ENCODE measurements at regions not wholly inside any gene's neighbourhood (a gene's known extent, or its start where the extent isn't known, plus 50 kb on each side); places are given as distances from the start of the nearest gene placed in this dataset.
"Not testable (repeated sequence)": the region's sequence is repeated elsewhere in the genome, so short reads cannot be mapped to it uniquely, and the experiment has no call there.

DNA sequence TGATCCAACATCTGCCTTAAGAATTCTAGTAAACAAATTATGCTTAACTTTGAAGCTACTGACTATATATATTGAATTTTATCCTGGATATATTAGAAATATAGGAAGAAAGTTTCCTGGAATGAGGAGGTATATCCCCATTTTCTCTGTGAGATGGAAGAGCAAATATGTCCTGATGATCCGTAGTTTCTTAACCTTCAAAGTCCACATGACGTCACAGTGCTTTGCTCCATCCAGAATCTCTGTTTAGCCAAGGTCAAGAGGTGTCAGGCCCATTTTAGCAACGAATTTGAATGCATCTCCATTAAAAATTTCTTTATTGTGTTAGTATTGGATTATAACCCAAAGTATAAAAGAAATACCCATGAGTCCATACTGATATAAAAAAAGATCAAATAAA, 162.5 kb downstream of the PRL start:
- Mint-ChIP-seq H3K36me3 (peaks cover 18% of the 10 kb centered on the region), H3K27ac (no peak overlapping the region), H3K9me3 (no peaks in the 10 kb centered on the region), H3K4me1 (ENCODE audit: unreplicated experiment) (no peaks in the 10 kb centered on the region), H3K27me3 (no peaks in the 10 kb centered on the region), H3K4me3 (no peak overlapping the region)
- no peak for DNase-seq (ENCODE audit: extremely low spot score, unreplicated experiment)
- no peak for TF ChIP-seq CTCF (conservative IDR thresholded peaks at IDR 0.05)

DNA sequence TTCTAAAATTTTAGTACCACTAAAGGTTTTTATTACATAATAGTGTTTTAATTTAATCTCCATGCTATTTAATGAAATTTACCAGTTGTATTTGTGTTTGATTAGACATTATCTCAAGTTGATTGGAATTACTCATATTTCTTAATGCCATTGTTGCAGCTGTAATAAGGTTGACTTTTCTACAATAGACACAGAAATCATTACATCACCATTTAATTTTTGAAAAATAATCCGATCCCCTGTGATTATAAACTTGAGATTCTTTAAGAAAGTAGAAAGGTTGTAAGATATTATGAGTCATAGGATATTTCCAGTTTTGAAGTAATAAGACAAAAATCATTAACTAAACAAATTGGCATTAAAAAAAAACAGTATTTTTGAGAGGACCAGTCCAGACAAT, 161.4 kb downstream of the PRL start:
- Mint-ChIP-seq H3K27me3 (no peaks in the 10 kb centered on the region), H3K36me3 (peaks cover 18% of the 10 kb centered on the region), H3K9me3 (no peaks in the 10 kb centered on the region), H3K4me3 (no peak overlapping the region), H3K27ac (no peak overlapping the region), H3K4me1 (ENCODE audit: unreplicated experiment) (peaks cover 3% of the 10 kb centered on the region)
- no peak for DNase-seq (ENCODE audit: extremely low spot score, unreplicated experiment)
- TF ChIP-seq CTCF (conservative IDR thresholded peaks at IDR 0.05): no peak

DNA sequence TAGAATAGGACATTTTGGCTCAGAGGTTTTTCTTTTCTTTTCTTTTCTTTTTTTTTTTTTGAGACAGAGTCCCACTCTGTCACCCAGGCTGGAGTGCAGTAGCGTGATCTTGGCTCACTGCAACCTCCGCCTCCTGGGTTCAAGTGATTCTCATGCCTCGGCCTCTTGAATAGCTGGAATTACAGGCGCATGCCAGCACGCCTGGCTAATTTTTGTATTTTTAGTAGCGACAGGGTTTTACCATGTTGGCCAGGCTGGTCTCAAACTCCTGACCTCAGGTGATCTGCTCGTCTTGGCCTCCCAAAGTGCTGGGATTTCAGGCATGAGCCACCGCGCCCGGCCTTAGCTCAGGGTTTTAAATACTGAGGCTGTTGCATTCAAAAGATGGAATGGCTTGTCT, 156.1 kb downstream of the PRL start:
- not testable (repeated sequence) for DNase-seq (ENCODE audit: extremely low spot score, unreplicated experiment); H3K27me3 Mint-ChIP-seq; H3K36me3 Mint-ChIP-seq; H3K27ac Mint-ChIP-seq; H3K9me3 Mint-ChIP-seq; H3K4me3 Mint-ChIP-seq
- peaks cover 23% of the 10 kb centered on the region for H3K4me1 Mint-ChIP-seq (ENCODE audit: unreplicated experiment)

DNA sequence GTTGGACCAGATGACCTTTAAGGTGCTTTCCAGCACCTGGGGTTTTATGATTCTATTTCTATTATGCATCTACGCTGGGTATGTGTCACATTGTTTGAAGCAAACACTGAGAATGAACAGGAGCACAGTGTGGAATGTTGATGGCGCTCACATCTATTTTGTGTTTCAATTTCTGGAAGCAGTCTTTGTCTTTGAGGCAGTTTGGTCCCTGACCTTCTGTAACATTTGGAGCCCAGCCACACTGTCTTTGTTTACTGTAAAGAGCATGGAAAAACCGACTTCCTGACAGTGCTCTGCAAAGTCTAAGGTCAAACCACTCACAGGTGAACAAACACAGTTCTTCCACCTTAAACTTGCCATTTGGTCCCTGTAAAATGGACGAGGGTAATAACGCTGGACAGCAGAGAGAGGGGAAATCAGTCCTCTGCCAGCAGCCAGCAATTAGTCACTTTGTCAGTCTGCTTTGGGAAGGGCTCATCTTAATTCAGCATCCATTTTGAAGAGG, 155.5 kb downstream of the PRL start:
- H3K27ac Mint-ChIP-seq: no peak overlapping the region
- H3K4me3 Mint-ChIP-seq: no peak overlapping the region
- peaks cover 5% of the 10 kb centered on the region for H3K9me3 Mint-ChIP-seq
- no peak for TF ChIP-seq CTCF (conservative IDR thresholded peaks at IDR 0.05)
- peaks cover 29% of the 10 kb centered on the region for H3K4me1 Mint-ChIP-seq (ENCODE audit: unreplicated experiment)
- H3K27me3 Mint-ChIP-seq: no peaks in the 10 kb centered on the region
- H3K36me3 Mint-ChIP-seq: no peaks in the 10 kb centered on the region
- DNase-seq (ENCODE audit: extremely low spot score, unreplicated experiment): no peak

GRCh38 chr6:22142856-22143255, 154.0 kb downstream of the PRL start:
- Mint-ChIP-seq H3K27me3 (no peaks in the 10 kb centered on the region), H3K4me1 (ENCODE audit: unreplicated experiment) (peaks cover 41% of the 10 kb centered on the region), H3K27ac (no peak overlapping the region), H3K36me3 (no peaks in the 10 kb centered on the region), H3K9me3 (peaks cover 5% of the 10 kb centered on the region), H3K4me3 (no peak overlapping the region)
- no peak for TF ChIP-seq CTCF (conservative IDR thresholded peaks at IDR 0.05)
- DNase-seq (ENCODE audit: extremely low spot score, unreplicated experiment): no peak

DNA sequence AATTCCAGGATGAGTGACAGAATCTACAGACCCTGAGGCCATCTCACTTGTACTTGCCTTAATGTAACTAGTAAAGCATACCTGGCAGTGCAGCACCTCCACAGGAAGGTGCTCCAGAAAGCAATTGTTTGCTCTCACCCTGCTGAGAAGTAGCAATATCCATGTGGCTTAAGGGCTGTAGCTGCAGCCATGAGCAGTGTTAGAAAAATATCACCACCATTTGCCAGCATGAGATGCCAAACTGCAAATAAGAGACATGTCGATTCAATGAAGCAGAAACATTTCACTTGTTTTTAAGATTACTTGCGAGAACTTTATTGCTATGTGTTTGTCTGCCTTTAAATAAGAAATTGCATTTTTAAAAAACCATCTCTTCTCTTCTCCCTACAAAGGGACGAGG, 151.5 kb downstream of the PRL start:
- peaks cover 5% of the 10 kb centered on the region for H3K9me3 Mint-ChIP-seq
- no peak for TF ChIP-seq CTCF (conservative IDR thresholded peaks at IDR 0.05)
- no peaks in the 10 kb centered on the region for H3K36me3 Mint-ChIP-seq
- H3K4me3 Mint-ChIP-seq: no peak overlapping the region
- DNase-seq (ENCODE audit: extremely low spot score, unreplicated experiment): no peak
- H3K27ac Mint-ChIP-seq: no peak overlapping the region
- peaks cover 62% of the 10 kb centered on the region for H3K4me1 Mint-ChIP-seq (ENCODE audit: unreplicated experiment)
- no peaks in the 10 kb centered on the region for H3K27me3 Mint-ChIP-seq

Data from type B pancreatic cell (in vitro differentiated cells).